Glomerular endothelial cell (primary cell): ENCODE measurements at regions not wholly inside any gene's neighbourhood (a gene's known extent, or its start where the extent isn't known, plus 50 kb on each side); places are given as distances from the start of the nearest gene placed in this dataset.

Experiments used
- DNase-seq: peaks from one replicate; pipeline ENCODE4 v3.0.0-alpha.2; 2011; ENCODE audit warnings: low read depth, low spot score; ENCODE audit errors: extremely low read depth

GRCh38 chr14:44309331-44309730, 197.8 kb downstream of the FSCB start:
- no peak for DNase-seq

GRCh38 chr14:44300916-44301315, 206.2 kb downstream of the FSCB start:
- no peak for DNase-seq

- no peak for DNase-seq
These were observed 209.6 kb downstream of the FSCB start for GRCh38 chr14:44297437-44297836.

- no peak for DNase-seq
These were observed 215.6 kb downstream of the FSCB start for GRCh38 chr14:44291366-44291915.

- DNase-seq = no peak
These were observed 219.2 kb downstream of the FSCB start for GRCh38 chr14:44287858-44288257.

- DNase-seq = no peak
These were observed 220.9 kb downstream of the FSCB start for GRCh38 chr14:44286201-44286600.

- no peak for DNase-seq
These were observed 223.2 kb downstream of the FSCB start for GRCh38 chr14:44283836-44284235.

GRCh38 chr14:44279357-44279756, 227.7 kb downstream of the FSCB start:
- DNase-seq = no peak

GRCh38 chr14:44271637-44272036, 235.4 kb downstream of the FSCB start:
- DNase-seq = no peak

GRCh38 chr14:44271006-44271405, 236.1 kb downstream of the FSCB start:
- no peak for DNase-seq

GRCh38 chr14:44265246-44265645, 241.8 kb downstream of the FSCB start:
- no peak for DNase-seq

GRCh38 chr14:44215660-44216059, 291.4 kb downstream of the FSCB start:
- DNase-seq = no peak

GRCh38 chr14:44211718-44212117, 295.4 kb downstream of the FSCB start:
- DNase-seq = no peak

GRCh38 chr14:44204061-44204835, 302.8 kb downstream of the FSCB start:
- DNase-seq = no peak

GRCh38 chr14:44180975-44181374, 326.1 kb downstream of the FSCB start:
- no peak for DNase-seq

- DNase-seq = no peak
These were observed 336.5 kb downstream of the FSCB start for GRCh38 chr14:44170556-44170955.

GRCh38 chr14:44170101-44170500, 337.0 kb downstream of the FSCB start:
- no peak for DNase-seq

GRCh38 chr14:44168566-44168965, 338.5 kb downstream of the FSCB start:
- DNase-seq = no peak

GRCh38 chr14:44166611-44167010, 340.5 kb downstream of the FSCB start:
- DNase-seq = no peak

GRCh38 chr14:44165936-44166335, 341.1 kb downstream of the FSCB start:
- no peak for DNase-seq

- DNase-seq = no peak
These were observed 341.8 kb downstream of the FSCB start for GRCh38 chr14:44165286-44165685.

- no peak for DNase-seq
These were observed 343.1 kb downstream of the FSCB start for GRCh38 chr14:44163946-44164345.

- no peak for DNase-seq
These were observed 344.9 kb downstream of the FSCB start for GRCh38 chr14:44162197-44162596.
